CD4-positive, alpha-beta T cell treated with Interleukin-15 for 1 hour (primary cell): ENCODE measurements at regions not wholly inside any gene's neighbourhood (a gene's known extent, or its start where the extent isn't known, plus 50 kb on each side); places are given as distances from the start of the nearest gene placed in this dataset.
"Not testable (repeated sequence)": the region's sequence is repeated elsewhere in the genome, so short reads cannot be mapped to it uniquely, and the experiment has no call there.

Experiments
- DNase-seq: peaks from one replicate; pipeline ENCODE4 v3.0.0-alpha.2; 2020

GRCh38 chr3:20451170-20451569 is 265.2 kb upstream of the SGO1 start:
- DNase-seq, result no peak

- DNase-seq, result no peak
Measured at GRCh38 chr3:20450611-20451010, 264.6 kb upstream of the SGO1 start.

- no peak for DNase-seq
Measured at GRCh38 chr3:20442846-20443245, 256.8 kb upstream of the SGO1 start.

- DNase-seq, result not testable (repeated sequence)
Measured at GRCh38 chr3:20427268-20427667, 241.3 kb upstream of the SGO1 start.

GRCh38 chr3:20425138-20425537 is 239.1 kb upstream of the SGO1 start:
- no peak for DNase-seq

- no peak for DNase-seq
Measured at GRCh38 chr3:20424086-20424485, 238.1 kb upstream of the SGO1 start.

- DNase-seq, result no peak
Measured at GRCh38 chr3:20422391-20422790, 236.4 kb upstream of the SGO1 start.

GRCh38 chr3:20417388-20418108 is 231.5 kb upstream of the SGO1 start:
- DNase-seq, result no peak

GRCh38 chr3:20406611-20407011 is 220.6 kb upstream of the SGO1 start:
- no peak for DNase-seq

- DNase-seq, result no peak
Measured at GRCh38 chr3:20405744-20406143, 219.7 kb upstream of the SGO1 start.

GRCh38 chr3:20405231-20405630 is 219.2 kb upstream of the SGO1 start:
- no peak for DNase-seq

GRCh38 chr3:20404741-20405100 is 218.7 kb upstream of the SGO1 start:
- DNase-seq, result no peak

- DNase-seq, result no peak
Measured at GRCh38 chr3:20403986-20404740, 218.2 kb upstream of the SGO1 start.

- no peak for DNase-seq
Measured at GRCh38 chr3:20401253-20401652, 215.2 kb upstream of the SGO1 start.

- no peak for DNase-seq
Measured at GRCh38 chr3:20400686-20401085, 214.7 kb upstream of the SGO1 start.

GRCh38 chr3:20400281-20400680 is 214.3 kb upstream of the SGO1 start:
- DNase-seq, result no peak

GRCh38 chr3:20396335-20396734 is 210.3 kb upstream of the SGO1 start:
- DNase-seq, result no peak

- DNase-seq, result no peak
Measured at GRCh38 chr3:20395692-20396091, 209.7 kb upstream of the SGO1 start.

GRCh38 chr3:20394243-20394642 is 208.2 kb upstream of the SGO1 start:
- no peak for DNase-seq

- no peak for DNase-seq
Measured at GRCh38 chr3:20391644-20392043, 205.6 kb upstream of the SGO1 start.

GRCh38 chr3:20388971-20389370 is 203.0 kb upstream of the SGO1 start:
- no peak for DNase-seq

- no peak for DNase-seq
Measured at GRCh38 chr3:20380295-20380694, 194.3 kb upstream of the SGO1 start.

- DNase-seq, result no peak
Measured at GRCh38 chr3:20378315-20378714, 192.3 kb upstream of the SGO1 start.

- no peak for DNase-seq
Measured at GRCh38 chr3:20376665-20377217, 190.7 kb upstream of the SGO1 start.
